Smooth muscle cell (in vitro differentiated cells): ENCODE measurements at regions not wholly inside any gene's neighbourhood (a gene's known extent, or its start where the extent isn't known, plus 50 kb on each side); places are given as distances from the start of the nearest gene placed in this dataset.
A peak's percentile ranks its signal among the peaks of the same experiment; 100 is the strongest.
"Not testable (repeated sequence)": the region's sequence is repeated elsewhere in the genome, so short reads cannot be mapped to it uniquely, and the experiment has no call there.

Experiments
- DNase-seq: peaks from one replicate; lab custom pipeline; 2025; ENCODE audit not compliant: unreplicated experiment; lab: John Stamatoyannopoulos, UW
- H2AFZ ChIP-seq: fragments of 200-600 bp; sonication (generic); 2 replicates; pipeline ENCODE4 v1.6.0; 2016; ENCODE audit warnings: antibody characterized with exemption, low read depth, mild to moderate bottlenecking
- H3F3A ChIP-seq: fragments of 200-600 bp; sonication (generic); 2 replicates; pipeline ENCODE4 v1.6.0; 2017; ENCODE audit warnings: antibody characterized with exemption, low read depth
- H3K27ac ChIP-seq: fragments of 200-600 bp; sonication (generic); 2 replicates; pipeline ENCODE4 v1.5.1; 2016; ENCODE audit warnings: low read depth, mild to moderate bottlenecking
- H3K27me3 ChIP-seq: fragments of 200-600 bp; sonication (generic); 2 replicates; pipeline ENCODE4 v1.6.1; 2016; ENCODE audit warnings: low read depth, mild to moderate bottlenecking
- H3K36me3 ChIP-seq: fragments of 200-600 bp; sonication (generic); 2 replicates; pipeline ENCODE4 v1.5.1; 2016; ENCODE audit warnings: low read depth
- H3K4me1 ChIP-seq: fragments of 200-600 bp; sonication (generic); 2 replicates; pipeline ENCODE4 v1.5.1; 2016; ENCODE audit warnings: low read depth
- H3K4me2 ChIP-seq: fragments of 200-600 bp; sonication (generic); 2 replicates; pipeline ENCODE4 v1.6.0; 2016; ENCODE audit warnings: mild to moderate bottlenecking
- H3K4me3 ChIP-seq: fragments of 200-600 bp; sonication (generic); 2 replicates; pipeline ENCODE4 v1.5.1; 2016; ENCODE audit warnings: mild to moderate bottlenecking
- H3K79me2 ChIP-seq: fragments of 200-600 bp; sonication (generic); 2 replicates; pipeline ENCODE4 v1.6.0; 2016; ENCODE audit warnings: low read depth, mild to moderate bottlenecking
- H3K9ac ChIP-seq: fragments of 200-600 bp; sonication (generic); 2 replicates; pipeline ENCODE4 v1.6.0; 2016; ENCODE audit warnings: low read depth
- H3K9me3 ChIP-seq: fragments of 200-600 bp; sonication (generic); replicated peaks from 2 replicates; pipeline ENCODE4 v1.5.1; 2016; ENCODE audit warnings: low read depth
- H4K20me1 ChIP-seq: fragments of 200-600 bp; sonication (generic); 2 replicates; pipeline ENCODE4 v1.6.0; 2016; ENCODE audit warnings: low read depth
- CTCF ChIP-seq: fragments of 200-600 bp; sonication (generic); IDR thresholded peaks from 2 replicates; pipeline ENCODE4 v1.5.1; 2017; ENCODE audit warnings: borderline replicate concordance, mild to moderate bottlenecking, antibody characterized with exemption; ENCODE audit not compliant: insufficient read depth, poor library complexity, severe bottlenecking
- WGBS: methylation state at CpG from one replicate; pipeline ENCODE4 v1.1.7; 2016; ENCODE audit warnings: low lambda C conversion rate; 5-methylcytosine and 5-hydroxymethylcytosine counted together

GRCh38 chr3:27607370-27607769 is 114.8 kb downstream of the EOMES start:
- H3K27ac ChIP-seq, result no peak overlapping the region
- no peaks in the 10 kb centered on the region for H3K4me1 ChIP-seq
- H3K9me3 ChIP-seq, result no peaks in the 10 kb centered on the region
- H3F3A ChIP-seq, result no peaks in the 10 kb centered on the region
- no peak overlapping the region for H2AFZ ChIP-seq
- H3K27me3 ChIP-seq, result no peaks in the 10 kb centered on the region
- 96% methylated on average over 1 of the region's 1 CpG for WGBS
- no peak overlapping the region for H3K9ac ChIP-seq
- no peak overlapping the region for H3K4me2 ChIP-seq
- no peaks in the 10 kb centered on the region for H3K79me2 ChIP-seq
- H4K20me1 ChIP-seq, result no peaks in the 10 kb centered on the region
- TF ChIP-seq CTCF, result no peak
- H3K4me3 ChIP-seq, result no peak overlapping the region
- DNase-seq, result no peak
- no peaks in the 10 kb centered on the region for H3K36me3 ChIP-seq

- no peak overlapping the region for H3K4me3 ChIP-seq
- H3K4me2 ChIP-seq, result no peak overlapping the region
- H2AFZ ChIP-seq, result no peak overlapping the region
- no peaks in the 10 kb centered on the region for H3K27me3 ChIP-seq
- no peak for DNase-seq
- WGBS, result 85% methylated on average over 3 of the region's 3 CpGs
- no peak overlapping the region for H3K27ac ChIP-seq
- no peaks in the 10 kb centered on the region for H3F3A ChIP-seq
- no peaks in the 10 kb centered on the region for H4K20me1 ChIP-seq
- H3K4me1 ChIP-seq, result no peaks in the 10 kb centered on the region
- H3K79me2 ChIP-seq, result no peaks in the 10 kb centered on the region
- TF ChIP-seq CTCF, result no peak
- no peak overlapping the region for H3K9ac ChIP-seq
- H3K36me3 ChIP-seq, result no peaks in the 10 kb centered on the region
- H3K9me3 ChIP-seq, result no peaks in the 10 kb centered on the region
Measured at GRCh38 chr3:27606537-27606936, 115.6 kb downstream of the EOMES start.

GRCh38 chr3:27601311-27601710 is 117.1 kb upstream of the SLC4A7 start:
- not testable (repeated sequence) for H3K9ac ChIP-seq, H3K9me3 ChIP-seq, H3K79me2 ChIP-seq, H3K36me3 ChIP-seq, H3K27ac ChIP-seq, DNase-seq, H3K27me3 ChIP-seq, H4K20me1 ChIP-seq, H3K4me1 ChIP-seq, H2AFZ ChIP-seq, H3F3A ChIP-seq, H3K4me3 ChIP-seq, H3K4me2 ChIP-seq
- WGBS, result 96% methylated on average over 3 of the region's 3 CpGs

GRCh38 chr3:27599741-27600140 is 115.6 kb upstream of the SLC4A7 start:
- not testable (repeated sequence) for H3K4me2 ChIP-seq, DNase-seq, H3K4me3 ChIP-seq, H3K9ac ChIP-seq, H3K27ac ChIP-seq, H3K9me3 ChIP-seq, H3K36me3 ChIP-seq, H3K4me1 ChIP-seq, H3K27me3 ChIP-seq, H2AFZ ChIP-seq, H3F3A ChIP-seq, H3K79me2 ChIP-seq, H4K20me1 ChIP-seq
- 84% methylated on average over 7 of the region's 7 CpGs for WGBS

- Histone ChIP-seq H3K4me3 (no peak overlapping the region), H3F3A (no peaks in the 10 kb centered on the region), H3K79me2 (no peaks in the 10 kb centered on the region), H4K20me1 (no peaks in the 10 kb centered on the region), H3K9me3 (no peaks in the 10 kb centered on the region), H3K36me3 (no peaks in the 10 kb centered on the region), H2AFZ (peak overlapping the region; percentile 13), H3K9ac (peak overlapping the region; percentile 65), H3K4me1 (no peaks in the 10 kb centered on the region), H3K4me2 (peak overlapping the region; percentile 32), H3K27me3 (no peaks in the 10 kb centered on the region), H3K27ac (peak overlapping the region; percentile 94)
- no peak for TF ChIP-seq CTCF
- 23% methylated on average over 1 of the region's 1 CpG for WGBS
- no peak for DNase-seq
Measured at GRCh38 chr3:27596921-27597320, 112.7 kb upstream of the SLC4A7 start.
